Neural progenitor cell (in vitro differentiated cells): ENCODE measurements at regions not wholly inside any gene's neighbourhood (a gene's known extent, or its start where the extent isn't known, plus 50 kb on each side); places are given as distances from the start of the nearest gene placed in this dataset.

Source experiments
- DNase-seq: peaks from one replicate; pipeline ENCODE4 v3.0.0-alpha.2; 2016; ENCODE audit warnings: low spot score
- H2AFZ ChIP-seq: fragments of 200-600 bp; sonication (generic); replicated peaks from 2 replicates; pipeline ENCODE4 v1.6.1; 2016; ENCODE audit warnings: antibody characterized with exemption
- H3F3A ChIP-seq: fragments of 200-600 bp; sonication (generic); 2 replicates; pipeline ENCODE4 v1.6.1; 2016; ENCODE audit warnings: antibody characterized with exemption, low read depth
- H3K27ac ChIP-seq: fragments of 200-600 bp; sonication (generic); 2 replicates; pipeline ENCODE4 v1.5.1; 2016; ENCODE audit warnings: mild to moderate bottlenecking
- H3K27me3 ChIP-seq: fragments of 200-600 bp; sonication (generic); 2 replicates; pipeline ENCODE4 v1.6.1; 2016; ENCODE audit warnings: mild to moderate bottlenecking, moderate library complexity
- H3K36me3 ChIP-seq: fragments of 200-600 bp; sonication (generic); 2 replicates; pipeline ENCODE4 v1.5.1; 2016
- H3K4me1 ChIP-seq: fragments of 200-600 bp; sonication (generic); 2 replicates; pipeline ENCODE4 v1.6.1; 2016; ENCODE audit warnings: mixed run types
- H3K4me2 ChIP-seq: fragments of 200-600 bp; sonication (generic); 2 replicates; pipeline ENCODE4 v1.6.1; 2016
- H3K4me3 ChIP-seq: fragments of 200-600 bp; sonication (generic); 2 replicates; pipeline ENCODE4 v1.5.1; 2016
- H3K79me2 ChIP-seq: fragments of 200-600 bp; sonication (generic); 2 replicates; pipeline ENCODE4 v1.6.1; 2016; ENCODE audit warnings: low read depth
- H3K9ac ChIP-seq: fragments of 200-600 bp; sonication (generic); 2 replicates; pipeline ENCODE4 v1.6.1; 2016
- H3K9me3 ChIP-seq: fragments of 200-600 bp; sonication (generic); 2 replicates; pipeline ENCODE4 v1.5.1; 2016; ENCODE audit warnings: low read depth
- H4K20me1 ChIP-seq: fragments of 200-600 bp; sonication (generic); 2 replicates; pipeline ENCODE4 v1.6.1; 2016; ENCODE audit warnings: low read depth
- H3K27ac Mint-ChIP-seq: 3 replicates; pipeline ENCODE4 v1.8.0; 2021; ENCODE audit warnings: mixed read lengths
- H3K27me3 Mint-ChIP-seq: 2 replicates; pipeline ENCODE4 v1.8.0; 2022; ENCODE audit warnings: low read depth, mild to moderate bottlenecking, inconsistent platforms, moderate library complexity, mixed read lengths; ENCODE audit not compliant: insufficient read depth
- H3K36me3 Mint-ChIP-seq: 3 replicates; pipeline ENCODE4 v1.8.0; 2021; ENCODE audit warnings: mixed read lengths
- H3K4me1 Mint-ChIP-seq: 3 replicates; pipeline ENCODE4 v1.8.0; 2021; ENCODE audit warnings: mixed read lengths
- H3K4me3 Mint-ChIP-seq: 3 replicates; pipeline ENCODE4 v1.8.0; 2021; ENCODE audit warnings: mild to moderate bottlenecking, moderate library complexity, mixed read lengths
- H3K9me3 Mint-ChIP-seq: 3 replicates; pipeline ENCODE4 v1.8.0; 2020; ENCODE audit warnings: mixed read lengths
- CTCF ChIP-seq: fragments of 200-600 bp; sonication (generic); IDR thresholded peaks from 2 replicates; pipeline ENCODE4 v1.5.1; 2017; ENCODE audit warnings: antibody characterized with exemption, mild to moderate bottlenecking
- EZH2 ChIP-seq: fragments of 200-600 bp; sonication (generic); IDR thresholded peaks from 2 replicates; pipeline ENCODE4 v1.6.1; 2017; ENCODE audit warnings: antibody characterized with exemption, mild to moderate bottlenecking, moderate library complexity
- EZH2phosphoT487 ChIP-seq: fragments of 200-600 bp; sonication (generic); IDR thresholded peaks from 2 replicates; pipeline ENCODE4 v1.6.1; 2017; ENCODE audit warnings: antibody characterized with exemption

- Mint-ChIP-seq H3K27ac (no peak overlapping the region), H3K9me3 (peaks cover 2% of the 10 kb centered on the region), H3K36me3 (no peaks in the 10 kb centered on the region), H3K4me1 (no peaks in the 10 kb centered on the region), H3K27me3 (peaks cover 4% of the 10 kb centered on the region), H3K4me3 (no peak overlapping the region)
- DNase-seq, result no peak
- H3K4me1 ChIP-seq, result no peaks in the 10 kb centered on the region
- no peaks in the 10 kb centered on the region for H3K36me3 ChIP-seq
- H3K27ac ChIP-seq, result no peak overlapping the region
- no peak overlapping the region for H3K4me3 ChIP-seq
- no peaks in the 10 kb centered on the region for H3K9me3 ChIP-seq
- no peaks in the 10 kb centered on the region for H3F3A ChIP-seq
- no peak overlapping the region for H3K4me2 ChIP-seq
- H3K9ac ChIP-seq, result no peak overlapping the region
- H3K79me2 ChIP-seq, result no peaks in the 10 kb centered on the region
- no peaks in the 10 kb centered on the region for H4K20me1 ChIP-seq
- H2AFZ ChIP-seq, result no peak overlapping the region
- TF ChIP-seq EZH2phosphoT487 (no peak), CTCF (no peak), EZH2 (no peak)
- no peaks in the 10 kb centered on the region for H3K27me3 ChIP-seq
These were observed 219.4 kb upstream of the RHOBTB1 start for GRCh38 chr10:61163403-61163802.

- Mint-ChIP-seq H3K9me3 (no peaks in the 10 kb centered on the region), H3K4me1 (no peaks in the 10 kb centered on the region), H3K27me3 (peaks cover 4% of the 10 kb centered on the region), H3K27ac (no peak overlapping the region), H3K36me3 (no peaks in the 10 kb centered on the region), H3K4me3 (no peak overlapping the region)
- Histone ChIP-seq H3K27ac (no peak overlapping the region), H3K9me3 (no peaks in the 10 kb centered on the region), H3K4me2 (no peak overlapping the region), H2AFZ (no peak overlapping the region), H3K4me3 (no peak overlapping the region), H3K27me3 (no peaks in the 10 kb centered on the region), H3K4me1 (no peaks in the 10 kb centered on the region), H3F3A (no peaks in the 10 kb centered on the region), H3K79me2 (no peaks in the 10 kb centered on the region), H3K9ac (no peak overlapping the region), H3K36me3 (no peaks in the 10 kb centered on the region), H4K20me1 (no peaks in the 10 kb centered on the region)
- TF ChIP-seq EZH2 (no peak), EZH2phosphoT487 (no peak), CTCF (no peak)
- no peak for DNase-seq
These were observed 216.3 kb upstream of the RHOBTB1 start for GRCh38 chr10:61160253-61160652.

GRCh38 chr10:61159253-61159652, 215.3 kb upstream of the RHOBTB1 start:
- Histone ChIP-seq H3K36me3 (no peaks in the 10 kb centered on the region), H2AFZ (no peak overlapping the region), H3K27ac (no peak overlapping the region), H3K27me3 (no peaks in the 10 kb centered on the region), H3K4me1 (no peaks in the 10 kb centered on the region), H3K4me2 (no peak overlapping the region), H4K20me1 (no peaks in the 10 kb centered on the region), H3K4me3 (no peak overlapping the region), H3F3A (no peaks in the 10 kb centered on the region), H3K9ac (no peak overlapping the region), H3K9me3 (no peaks in the 10 kb centered on the region), H3K79me2 (no peaks in the 10 kb centered on the region)
- no peak overlapping the region for H3K4me3 Mint-ChIP-seq
- no peaks in the 10 kb centered on the region for H3K9me3 Mint-ChIP-seq
- no peak overlapping the region for H3K27ac Mint-ChIP-seq
- no peaks in the 10 kb centered on the region for H3K36me3 Mint-ChIP-seq
- peaks cover 4% of the 10 kb centered on the region for H3K27me3 Mint-ChIP-seq
- no peak for DNase-seq
- no peaks in the 10 kb centered on the region for H3K4me1 Mint-ChIP-seq
- TF ChIP-seq CTCF (no peak), EZH2 (no peak), EZH2phosphoT487 (no peak)

- no peaks in the 10 kb centered on the region for H3K27me3 ChIP-seq
- no peaks in the 10 kb centered on the region for H3K4me1 Mint-ChIP-seq
- H3K36me3 ChIP-seq, result no peaks in the 10 kb centered on the region
- no peaks in the 10 kb centered on the region for H3K36me3 Mint-ChIP-seq
- H3K4me3 ChIP-seq, result no peak overlapping the region
- no peaks in the 10 kb centered on the region for H3K79me2 ChIP-seq
- H3K4me1 ChIP-seq, result no peaks in the 10 kb centered on the region
- no peak overlapping the region for H2AFZ ChIP-seq
- TF ChIP-seq EZH2phosphoT487 (no peak), CTCF (no peak), EZH2 (no peak)
- no peak overlapping the region for H3K27ac Mint-ChIP-seq
- H3K27me3 Mint-ChIP-seq, result peaks cover 4% of the 10 kb centered on the region
- no peak overlapping the region for H3K27ac ChIP-seq
- H4K20me1 ChIP-seq, result no peaks in the 10 kb centered on the region
- no peak overlapping the region for H3K4me3 Mint-ChIP-seq
- no peaks in the 10 kb centered on the region for H3K9me3 ChIP-seq
- no peak for DNase-seq
- H3K9ac ChIP-seq, result no peak overlapping the region
- no peak overlapping the region for H3K4me2 ChIP-seq
- no peaks in the 10 kb centered on the region for H3F3A ChIP-seq
- no peaks in the 10 kb centered on the region for H3K9me3 Mint-ChIP-seq
These were observed 213.2 kb upstream of the RHOBTB1 start for GRCh38 chr10:61157182-61157581.
